ENCODE measurements at regions not wholly inside any gene's neighbourhood (a gene's known extent, or its start where the extent isn't known, plus 50 kb on each side); places are given as distances from the start of the nearest gene placed in this dataset.
A peak's percentile ranks its signal among the peaks of the same experiment; 100 is the strongest.

GRCh38 chr4:82055156-82055555, 318.6 kb downstream of the HNRNPD start:
- Mint-ChIP-seq H3K27me3 (peaks cover 4% of the 10 kb centered on the region), H3K27ac (no peak overlapping the region), H3K9me3 (no peaks in the 10 kb centered on the region), H3K4me3 (no peak overlapping the region), H3K4me1 (ENCODE audit: low read depth) (no peaks in the 10 kb centered on the region), H3K36me3 (no peaks in the 10 kb centered on the region)
- POLR2A ChIA-PET, result no interaction called here
- CTCF ChIA-PET, result no interaction called here
- DNase-seq, result no peak
- intact Hi-C loops (cut with micrococcal nuclease), result no loop called here

DNA sequence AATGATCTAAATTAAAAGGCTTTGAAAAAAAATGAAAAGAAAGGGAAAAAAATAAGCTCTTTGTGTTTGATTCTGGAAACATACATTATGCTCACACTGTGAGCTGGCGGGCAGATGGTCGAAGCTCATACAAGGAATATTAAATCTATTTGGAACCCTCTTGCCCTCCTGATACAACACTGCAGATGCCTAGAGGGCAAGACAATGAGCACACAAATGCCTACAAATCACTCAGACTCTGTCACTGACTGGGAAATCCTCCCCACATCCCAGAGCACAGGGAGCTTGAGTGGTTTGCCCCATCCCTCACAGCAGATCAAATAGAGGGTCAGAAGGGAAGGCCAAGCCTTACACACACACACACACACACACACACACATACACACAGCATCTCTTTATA, 320.4 kb downstream of the HNRNPD start:
- intact Hi-C loops (cut with micrococcal nuclease), result no loop called here
- Mint-ChIP-seq H3K27ac (no peak overlapping the region), H3K27me3 (peaks cover 6% of the 10 kb centered on the region), H3K4me3 (no peak overlapping the region), H3K4me1 (ENCODE audit: low read depth) (no peaks in the 10 kb centered on the region), H3K36me3 (no peaks in the 10 kb centered on the region), H3K9me3 (no peaks in the 10 kb centered on the region)
- ChIA-PET CTCF (interaction anchor here (0.7 kb wide), 1 partner anchor 215 kb away, joined by 4 read pairs; no protein-coding TSS in a partner anchor), POLR2A (interaction anchor here (0.6 kb wide), 1 partner anchor 183 kb away, joined by 3 read pairs; no protein-coding TSS in a partner anchor)
- DNase-seq, result no peak

GRCh38 chr4:82050796-82051195, 323.0 kb downstream of the HNRNPD start:
- POLR2A ChIA-PET, result no interaction called here
- Mint-ChIP-seq H3K4me3 (no peak overlapping the region), H3K9me3 (no peaks in the 10 kb centered on the region), H3K4me1 (ENCODE audit: low read depth) (no peaks in the 10 kb centered on the region), H3K27ac (no peak overlapping the region), H3K36me3 (no peaks in the 10 kb centered on the region), H3K27me3 (peaks cover 15% of the 10 kb centered on the region)
- intact Hi-C loops (cut with micrococcal nuclease), result no loop called here
- no peak for DNase-seq
- CTCF ChIA-PET, result no interaction called here

- ChIA-PET CTCF (no interaction called here), POLR2A (no interaction called here)
- no peaks in the 10 kb centered on the region for H3K4me1 Mint-ChIP-seq (ENCODE audit: low read depth)
- intact Hi-C loops (cut with micrococcal nuclease), result loop anchor here (10.0 kb wide), 1 partner anchor 86 kb away; no protein-coding TSS in a partner anchor
- peaks cover 24% of the 10 kb centered on the region for H3K27me3 Mint-ChIP-seq
- H3K9me3 Mint-ChIP-seq, result no peaks in the 10 kb centered on the region
- H3K36me3 Mint-ChIP-seq, result no peaks in the 10 kb centered on the region
- H3K27ac Mint-ChIP-seq, result no peak overlapping the region
- no peak overlapping the region for H3K4me3 Mint-ChIP-seq
- no peak for DNase-seq
These were observed 324.5 kb downstream of the HNRNPD start for GRCh38 chr4:82049294-82049693.

DNA sequence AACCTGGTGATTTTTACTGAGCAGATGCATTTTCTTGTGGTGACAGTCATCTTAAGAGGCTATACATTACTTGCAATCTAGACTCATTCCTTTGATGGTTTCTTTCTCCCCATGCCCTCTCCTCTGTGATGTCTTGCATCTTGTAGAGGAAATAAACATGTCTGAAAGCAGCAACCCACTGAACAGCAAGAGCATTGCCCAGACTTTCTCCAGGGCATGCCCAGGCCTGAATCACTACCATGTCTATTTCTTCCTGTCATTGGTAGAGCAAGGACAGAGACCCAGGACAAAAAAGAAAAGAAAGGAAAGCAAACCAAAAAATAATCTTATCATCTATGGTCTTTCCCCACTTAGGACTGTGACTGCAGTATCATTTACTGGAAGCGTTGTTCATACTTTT, 326.1 kb downstream of the HNRNPD start:
- Mint-ChIP-seq H3K4me1 (ENCODE audit: low read depth) (peaks cover 6% of the 10 kb centered on the region), H3K27ac (no peak overlapping the region), H3K9me3 (no peaks in the 10 kb centered on the region), H3K4me3 (no peak overlapping the region), H3K36me3 (no peaks in the 10 kb centered on the region), H3K27me3 (peaks cover 34% of the 10 kb centered on the region)
- DNase-seq, result no peak
- POLR2A ChIA-PET, result no interaction called here
- CTCF ChIA-PET, result no interaction called here
- intact Hi-C loops (cut with micrococcal nuclease), result loop anchor here (10.0 kb wide), 1 partner anchor 87 kb away; no protein-coding TSS in a partner anchor

- H3K27me3 Mint-ChIP-seq, result peaks cover 42% of the 10 kb centered on the region
- CTCF ChIA-PET, result no interaction called here
These were observed 327.0 kb downstream of the HNRNPD start for GRCh38 chr4:82046796-82047195.

DNA sequence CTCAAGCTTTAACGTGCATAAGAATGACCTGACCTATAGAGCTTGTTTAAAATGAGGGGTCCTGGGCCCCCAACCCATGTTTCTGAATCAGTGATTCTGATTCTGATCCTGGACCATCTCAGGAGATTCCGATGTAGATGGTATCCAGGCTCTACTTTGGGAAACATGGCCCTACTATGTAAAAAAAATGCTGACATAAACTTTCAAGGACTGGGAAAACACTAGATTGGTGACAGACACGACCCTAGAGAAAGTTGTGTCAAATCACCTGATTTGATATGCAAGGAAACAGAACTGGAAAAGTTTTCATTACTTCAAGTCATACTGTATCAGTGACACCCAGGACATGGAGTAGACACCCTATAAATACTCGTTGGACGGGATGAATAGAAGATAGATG, 328.5 kb downstream of the HNRNPD start:
- DNase-seq, result no peak
- Mint-ChIP-seq H3K27ac (no peak overlapping the region), H3K36me3 (no peaks in the 10 kb centered on the region), H3K4me3 (no peak overlapping the region), H3K27me3 (peaks cover 42% of the 10 kb centered on the region), H3K9me3 (no peaks in the 10 kb centered on the region), H3K4me1 (ENCODE audit: low read depth) (peaks cover 12% of the 10 kb centered on the region)
- POLR2A ChIA-PET, result no interaction called here
- CTCF ChIA-PET, result no interaction called here
- intact Hi-C loops (cut with micrococcal nuclease), result loop anchor here (10.0 kb wide), 1 partner anchor 90 kb away; no protein-coding TSS in a partner anchor

More at GRCh38 chr4:82046796-82047195, 327.0 kb downstream of the HNRNPD start:
- no peak overlapping the region for H3K27ac Mint-ChIP-seq
- H3K4me3 Mint-ChIP-seq, result no peak overlapping the region
- no peaks in the 10 kb centered on the region for H3K36me3 Mint-ChIP-seq
- DNase-seq, result no peak
- intact Hi-C loops (cut with micrococcal nuclease), result loop anchor here (10.0 kb wide), 1 partner anchor 88 kb away; no protein-coding TSS in a partner anchor
- H3K4me1 Mint-ChIP-seq (ENCODE audit: low read depth), result peaks cover 12% of the 10 kb centered on the region
- POLR2A ChIA-PET, result no interaction called here
- H3K9me3 Mint-ChIP-seq, result no peaks in the 10 kb centered on the region

DNA sequence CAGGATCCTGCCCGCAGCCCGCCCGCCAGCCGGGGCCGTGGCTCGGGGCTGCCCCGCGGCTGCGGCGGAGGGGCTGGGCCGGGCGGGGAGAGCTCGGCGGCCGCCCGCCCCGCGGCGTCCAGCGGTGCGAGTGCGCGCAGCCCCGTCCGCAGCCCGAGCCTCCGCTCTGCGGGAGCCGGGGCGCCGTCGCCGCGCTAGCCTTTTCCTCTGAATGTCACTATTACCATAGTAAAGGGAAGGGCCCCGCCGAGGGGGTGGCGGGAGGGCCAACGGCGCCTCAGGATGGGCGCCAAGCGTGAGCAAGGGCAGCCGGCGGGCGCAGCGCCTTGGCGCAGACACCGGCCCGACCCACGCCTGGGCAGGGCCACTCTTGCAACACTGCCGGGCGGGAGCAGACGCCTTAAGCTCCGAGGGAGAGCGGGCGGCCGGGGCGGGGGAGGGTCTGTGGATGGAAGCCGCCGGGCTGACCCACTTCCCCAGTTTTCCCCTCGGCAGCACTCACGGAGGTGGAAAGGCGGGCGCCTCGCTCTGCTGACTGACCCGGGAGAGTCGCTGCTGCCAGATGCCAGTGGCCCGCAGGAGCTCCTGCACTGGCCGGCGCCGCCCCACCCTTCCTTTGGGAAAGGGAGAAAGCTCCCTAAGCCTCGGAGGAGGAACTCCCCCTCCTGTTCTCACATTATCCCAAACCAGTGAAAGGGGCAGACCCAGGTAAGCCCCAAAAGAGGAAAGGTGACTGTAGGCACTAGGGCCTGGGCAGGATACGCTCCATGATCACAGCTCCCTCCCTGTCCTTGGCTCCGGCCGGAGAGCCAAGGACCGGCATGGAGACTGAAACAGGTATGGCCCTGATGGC, 329.4 kb downstream of the HNRNPD start:
- CTCF ChIA-PET, result no interaction called here
- Mint-ChIP-seq H3K27ac (no peak overlapping the region), H3K9me3 (no peaks in the 10 kb centered on the region), H3K36me3 (no peaks in the 10 kb centered on the region), H3K27me3 (peaks cover 42% of the 10 kb centered on the region), H3K4me3 (no peak overlapping the region), H3K4me1 (ENCODE audit: low read depth) (peaks cover 12% of the 10 kb centered on the region)
- POLR2A ChIA-PET, result no interaction called here
- intact Hi-C loops (cut with micrococcal nuclease), result loop anchor here (10.0 kb wide), 1 partner anchor 90 kb away; no protein-coding TSS in a partner anchor
- peak; percentile 19 for DNase-seq

DNA sequence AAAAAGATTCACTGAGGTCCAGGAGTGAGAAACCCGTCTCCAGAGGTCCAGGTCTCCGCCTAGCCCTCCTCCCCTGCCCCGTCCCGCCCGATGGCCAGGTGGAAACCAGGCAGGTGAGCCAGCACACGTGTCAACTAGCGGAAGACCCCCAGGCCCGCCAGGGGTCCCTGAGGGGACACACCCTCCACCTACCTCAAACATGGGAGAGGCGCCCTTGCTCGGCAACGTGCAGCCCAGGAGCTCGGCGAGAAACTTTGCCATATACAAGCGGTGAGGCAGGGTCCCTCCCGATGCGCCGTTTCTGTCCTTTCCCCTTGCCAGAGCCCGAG, 330.0 kb downstream of the HNRNPD start:
- no peak for DNase-seq
- H3K4me1 Mint-ChIP-seq (ENCODE audit: low read depth), result peaks cover 12% of the 10 kb centered on the region
- POLR2A ChIA-PET, result no interaction called here
- CTCF ChIA-PET, result no interaction called here
- no peaks in the 10 kb centered on the region for H3K36me3 Mint-ChIP-seq
- peak overlapping the region; percentile 25 for H3K4me3 Mint-ChIP-seq
- intact Hi-C loops (cut with micrococcal nuclease), result loop anchor here (10.0 kb wide), 1 partner anchor 91 kb away; no protein-coding TSS in a partner anchor
- H3K9me3 Mint-ChIP-seq, result no peaks in the 10 kb centered on the region
- no peak overlapping the region for H3K27ac Mint-ChIP-seq
- peaks cover 46% of the 10 kb centered on the region for H3K27me3 Mint-ChIP-seq

DNA sequence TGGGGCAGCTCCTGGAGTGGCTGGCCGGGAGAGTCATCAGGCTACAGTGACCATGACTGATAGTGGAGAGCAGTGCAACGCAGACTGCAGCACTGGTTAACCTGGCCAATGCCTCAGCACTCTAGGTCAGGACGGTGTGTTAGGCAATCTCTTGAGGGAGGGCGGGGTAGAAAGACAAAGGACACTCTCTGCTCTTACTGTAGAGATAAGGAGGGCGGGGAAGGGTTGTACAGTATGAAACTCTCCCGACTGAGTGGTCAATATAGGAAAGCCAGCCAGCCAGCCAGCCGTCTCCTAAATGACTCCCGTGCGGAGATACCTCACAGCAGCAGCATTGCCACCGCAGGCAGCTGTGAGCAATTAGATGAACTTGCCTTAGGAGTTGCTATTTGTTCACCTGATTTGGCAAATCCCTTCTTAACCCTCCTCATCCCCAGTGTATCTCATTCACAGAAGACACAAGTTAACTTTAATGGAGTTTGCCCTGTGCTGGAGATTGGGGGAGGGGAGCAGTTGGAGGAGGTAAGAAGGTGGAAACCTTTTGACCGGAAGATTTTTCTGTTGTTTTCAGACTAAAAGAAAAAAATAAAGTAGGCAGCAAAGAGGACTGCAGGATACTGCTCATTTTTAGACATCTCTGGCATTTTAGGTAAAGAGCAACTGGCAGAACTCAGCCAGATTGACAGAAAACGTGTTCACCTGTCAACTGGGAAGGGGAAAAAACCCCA, 330.5 kb downstream of the HNRNPD start:
- ChIA-PET POLR2A (no interaction called here), CTCF (no interaction called here)
- Mint-ChIP-seq H3K27ac (no peak overlapping the region), H3K27me3 (peaks cover 49% of the 10 kb centered on the region), H3K4me1 (ENCODE audit: low read depth) (peaks cover 12% of the 10 kb centered on the region), H3K36me3 (no peaks in the 10 kb centered on the region), H3K4me3 (peak overlapping the region; percentile 25), H3K9me3 (no peaks in the 10 kb centered on the region)
- intact Hi-C loops (cut with micrococcal nuclease), result loop anchor here (10.0 kb wide), 1 partner anchor 92 kb away; no protein-coding TSS in a partner anchor
- DNase-seq, result no peak

- no peak overlapping the region for H3K4me3 Mint-ChIP-seq
- ChIA-PET POLR2A (no interaction called here), CTCF (no interaction called here)
- no peak overlapping the region for H3K27ac Mint-ChIP-seq
- intact Hi-C loops (cut with micrococcal nuclease), result loop anchor here (10.0 kb wide), 1 partner anchor 93 kb away; no protein-coding TSS in a partner anchor
- H3K27me3 Mint-ChIP-seq, result peaks cover 47% of the 10 kb centered on the region
- no peaks in the 10 kb centered on the region for H3K36me3 Mint-ChIP-seq
- no peaks in the 10 kb centered on the region for H3K9me3 Mint-ChIP-seq
- peaks cover 12% of the 10 kb centered on the region for H3K4me1 Mint-ChIP-seq (ENCODE audit: low read depth)
- no peak for DNase-seq
These were observed 331.7 kb downstream of the HNRNPD start for GRCh38 chr4:82042042-82042441.

DNA sequence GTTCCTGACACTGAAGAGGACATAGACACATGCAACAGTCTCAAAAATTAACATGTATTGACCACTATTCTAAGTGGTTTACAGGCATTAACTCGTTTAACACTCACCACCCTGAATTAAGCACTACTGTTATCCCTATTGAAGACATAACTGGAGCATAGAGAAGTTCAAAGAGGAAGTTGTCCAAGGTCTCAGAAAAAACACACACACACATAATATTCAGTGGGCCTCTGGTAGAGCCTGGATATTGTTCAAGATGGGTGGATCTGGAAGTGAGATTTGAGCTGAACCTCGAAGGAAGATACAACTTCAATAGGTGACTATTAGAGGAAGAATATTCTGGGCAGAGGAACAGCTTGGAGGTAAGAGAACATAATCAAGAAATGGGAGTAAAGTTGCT, 334.9 kb downstream of the HNRNPD start:
- POLR2A ChIA-PET, result no interaction called here
- CTCF ChIA-PET, result no interaction called here
- H3K27me3 Mint-ChIP-seq, result peaks cover 32% of the 10 kb centered on the region
- H3K4me1 Mint-ChIP-seq (ENCODE audit: low read depth), result peaks cover 12% of the 10 kb centered on the region
- no peak overlapping the region for H3K4me3 Mint-ChIP-seq
- no peaks in the 10 kb centered on the region for H3K9me3 Mint-ChIP-seq
- no peak for DNase-seq
- H3K27ac Mint-ChIP-seq, result no peak overlapping the region
- intact Hi-C loops (cut with micrococcal nuclease), result no loop called here
- no peaks in the 10 kb centered on the region for H3K36me3 Mint-ChIP-seq

Measured in activated CD4-positive, alpha-beta memory T cell treated with anti-CD3 and anti-CD28 coated beads for 36 hours (primary cell).